ENCODE measurements at regions not wholly inside any gene's neighbourhood (a gene's known extent, or its start where the extent isn't known, plus 50 kb on each side); places are given as distances from the start of the nearest gene placed in this dataset.

- Mint-ChIP-seq H3K36me3 (ENCODE audit: unreplicated experiment) (no peaks in the 10 kb centered on the region), H3K4me1 (ENCODE audit: unreplicated experiment) (peaks cover 2% of the 10 kb centered on the region), H3K27me3 (ENCODE audit: unreplicated experiment) (peaks cover 19% of the 10 kb centered on the region), H3K27ac (ENCODE audit: unreplicated experiment) (no peak overlapping the region), H3K9me3 (ENCODE audit: unreplicated experiment) (no peaks in the 10 kb centered on the region), H3K4me3 (ENCODE audit: unreplicated experiment) (no peak overlapping the region)
- no peak for DNase-seq (ENCODE audit: extremely low spot score, unreplicated experiment)
- TF ChIP-seq CTCF (IDR thresholded peaks at IDR 0.05): no peak
Observed at GRCh38 chr16:86117235-86117634, 218.3 kb downstream of the IRF8 start.

GRCh38 chr16:86117756-86118155 lies 218.8 kb downstream of the IRF8 start:
- no peaks in the 10 kb centered on the region for H3K9me3 Mint-ChIP-seq (ENCODE audit: unreplicated experiment)
- TF ChIP-seq CTCF (IDR thresholded peaks at IDR 0.05): no peak
- no peak for DNase-seq (ENCODE audit: extremely low spot score, unreplicated experiment)
- no peak overlapping the region for H3K27ac Mint-ChIP-seq (ENCODE audit: unreplicated experiment)
- peaks cover 19% of the 10 kb centered on the region for H3K27me3 Mint-ChIP-seq (ENCODE audit: unreplicated experiment)
- H3K36me3 Mint-ChIP-seq (ENCODE audit: unreplicated experiment): no peaks in the 10 kb centered on the region
- no peak overlapping the region for H3K4me3 Mint-ChIP-seq (ENCODE audit: unreplicated experiment)
- H3K4me1 Mint-ChIP-seq (ENCODE audit: unreplicated experiment): peaks cover 2% of the 10 kb centered on the region

DNA sequence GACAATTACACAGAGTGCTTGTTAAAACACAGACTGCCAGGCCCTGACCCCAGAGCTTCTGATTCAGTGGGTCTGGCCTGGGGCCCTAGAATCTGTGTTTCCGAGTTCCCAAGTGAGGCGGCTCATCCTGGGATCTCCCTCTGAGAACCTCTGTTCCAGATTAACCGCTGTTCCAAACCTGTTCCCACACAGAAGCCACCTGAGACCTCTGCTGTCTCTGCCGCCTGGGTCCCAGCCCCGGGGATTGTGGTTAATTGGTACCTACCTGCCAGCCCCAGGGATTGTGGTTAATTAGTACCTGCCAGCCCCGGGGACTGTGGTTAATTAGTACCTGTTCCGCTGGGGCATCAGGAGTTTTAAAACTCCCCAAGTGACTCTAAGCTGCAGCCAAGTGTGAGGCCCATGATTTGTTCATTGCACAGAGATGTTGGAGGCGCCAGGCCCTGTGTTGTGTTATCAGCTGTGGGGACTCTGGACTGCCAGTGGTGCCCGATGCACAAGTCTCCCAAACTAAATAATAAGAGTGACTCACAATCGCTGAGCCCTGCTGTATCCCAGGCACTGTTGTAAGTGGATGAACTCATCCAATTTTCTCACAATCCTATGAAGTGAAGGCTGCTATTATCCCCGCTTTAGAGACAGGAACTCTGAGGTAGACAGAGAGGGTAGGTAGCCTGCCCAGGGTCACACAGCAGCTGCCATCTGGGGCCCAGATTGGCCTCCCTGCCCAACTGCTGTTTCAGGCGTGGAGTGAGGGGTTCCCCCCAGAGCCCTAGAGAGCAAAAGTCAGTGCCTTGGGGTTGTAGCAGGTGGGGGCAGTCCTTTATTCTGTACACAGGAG lies 219.7 kb downstream of the IRF8 start:
- no peaks in the 10 kb centered on the region for H3K36me3 Mint-ChIP-seq (ENCODE audit: unreplicated experiment)
- no peak overlapping the region for H3K27ac Mint-ChIP-seq (ENCODE audit: unreplicated experiment)
- no peaks in the 10 kb centered on the region for H3K9me3 Mint-ChIP-seq (ENCODE audit: unreplicated experiment)
- no peak for DNase-seq (ENCODE audit: extremely low spot score, unreplicated experiment)
- H3K4me1 Mint-ChIP-seq (ENCODE audit: unreplicated experiment): peaks cover 2% of the 10 kb centered on the region
- peaks cover 16% of the 10 kb centered on the region for H3K27me3 Mint-ChIP-seq (ENCODE audit: unreplicated experiment)
- no peak for TF ChIP-seq CTCF (IDR thresholded peaks at IDR 0.05)
- H3K4me3 Mint-ChIP-seq (ENCODE audit: unreplicated experiment): no peak overlapping the region

DNA sequence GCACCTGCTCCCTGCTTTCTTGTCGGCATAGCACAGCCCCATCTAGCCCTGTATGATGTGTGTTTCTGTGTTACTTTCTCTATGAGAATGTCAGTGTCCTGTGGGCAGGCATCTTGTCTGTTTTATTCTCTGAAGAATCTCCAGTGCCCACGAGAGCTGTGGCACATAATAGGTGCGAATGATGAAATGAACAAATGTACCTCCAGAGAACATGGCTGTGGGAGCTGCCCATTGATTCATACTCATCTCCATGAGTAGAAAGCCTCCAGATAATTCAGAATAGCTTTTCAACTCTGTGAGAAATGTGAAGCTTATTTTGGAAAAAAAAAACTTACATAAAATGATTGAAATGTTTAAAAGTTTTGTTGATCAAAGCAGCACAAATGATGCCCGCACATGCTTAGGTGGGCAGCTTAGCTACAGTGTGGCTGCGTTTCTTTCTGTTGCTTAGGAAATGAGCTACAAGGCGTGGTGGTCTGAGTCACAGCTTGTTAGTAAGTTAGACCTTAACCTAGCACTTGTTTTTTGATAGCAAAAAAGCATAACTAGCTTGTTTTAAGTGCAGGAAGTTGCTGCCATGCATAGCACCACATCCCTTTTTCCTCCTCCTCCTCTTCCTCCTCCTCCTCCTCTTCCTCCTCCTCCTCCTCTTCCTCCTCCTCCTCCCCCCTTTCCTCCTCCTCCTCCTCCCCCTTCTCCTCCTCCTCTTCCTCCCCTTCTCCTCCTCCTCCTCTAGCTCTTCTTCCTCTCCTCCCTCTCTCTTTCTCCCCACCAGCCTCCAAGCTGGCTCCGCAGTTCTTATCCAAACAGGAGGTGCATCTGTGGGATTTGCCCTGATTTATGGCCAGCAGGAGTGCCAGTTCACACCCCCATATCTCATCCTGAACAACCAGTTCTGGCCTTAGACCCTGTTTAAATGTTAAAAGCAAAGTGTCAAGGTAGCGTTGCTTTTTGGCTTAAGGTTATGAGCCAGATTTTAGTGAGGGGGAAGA lies 221.5 kb downstream of the IRF8 start:
- peaks cover 2% of the 10 kb centered on the region for H3K4me1 Mint-ChIP-seq (ENCODE audit: unreplicated experiment)
- no peaks in the 10 kb centered on the region for H3K9me3 Mint-ChIP-seq (ENCODE audit: unreplicated experiment)
- H3K27me3 Mint-ChIP-seq (ENCODE audit: unreplicated experiment): peaks cover 24% of the 10 kb centered on the region
- no peak overlapping the region for H3K27ac Mint-ChIP-seq (ENCODE audit: unreplicated experiment)
- H3K36me3 Mint-ChIP-seq (ENCODE audit: unreplicated experiment): no peaks in the 10 kb centered on the region
- no peak for TF ChIP-seq CTCF (IDR thresholded peaks at IDR 0.05)
- peak; percentile 8 for DNase-seq (ENCODE audit: extremely low spot score, unreplicated experiment)
- H3K4me3 Mint-ChIP-seq (ENCODE audit: unreplicated experiment): no peak overlapping the region
